Kidney (tissue), 13 donors: ENCODE measurements at regions not wholly inside any gene's neighbourhood (a gene's known extent, or its start where the extent isn't known, plus 50 kb on each side); places are given as distances from the start of the nearest gene placed in this dataset.

Experiments
- DNase-seq, 5 donors: peaks; one replicate each; pipeline ENCODE4 v3.0.0-alpha.2; 2013 to 2020
- FAIRE-seq: peaks from 2 replicates; lab custom pipeline; 2012; peaks lifted over from hg19 to GRCh38; lab: Jason Lieb, UNC
- H3K27ac ChIP-seq, 2 donors: one replicate each; pipeline ENCODE4 v1.7.0; 2013; ENCODE audit warnings: low read depth in 2 of 2, low read length in 2 of 2, inconsistent platforms in 1 of 2
- H3K27me3 ChIP-seq: one replicate; pipeline ENCODE4 v1.7.1; 2013; ENCODE audit warnings: low read length, inconsistent platforms; ENCODE audit not compliant: control insufficient read depth, insufficient read depth
- H3K36me3 ChIP-seq, 3 donors: one replicate each; pipeline versions ENCODE4 v1.7.0 to v1.7.1; 2013; ENCODE audit warnings: low read length in 3 of 3, control low read depth in 1 of 3, inconsistent platforms in 1 of 3; ENCODE audit not compliant: insufficient read depth in 3 of 3, control insufficient read depth in 2 of 3
- H3K4me1 ChIP-seq, 3 donors: one replicate each; pipeline versions ENCODE4 v1.7.0 to v1.7.1; 2013; ENCODE audit warnings: low read length in 3 of 3, inconsistent platforms in 1 of 3, low read depth in 1 of 3; ENCODE audit not compliant: control insufficient read depth in 2 of 3, insufficient read depth in 2 of 3
- H3K4me3 ChIP-seq, 3 donors: one replicate each; pipeline versions ENCODE4 v1.7.0 to v1.8.1; 2013; ENCODE audit warnings: low read length in 3 of 3, control low read depth in 1 of 3, inconsistent platforms in 1 of 3
- H3K9ac ChIP-seq, 3 donors: one replicate each; pipeline versions ENCODE4 v1.7.0 to v1.7.1; 2013; ENCODE audit warnings: low read length in 3 of 3, control low read depth in 1 of 3, inconsistent platforms in 1 of 3
- H3K9me3 ChIP-seq, 3 donors: one replicate each; pipeline versions ENCODE4 v1.7.0 to v1.7.1; 2013; ENCODE audit warnings: low read length in 3 of 3, control low read depth in 1 of 3, inconsistent platforms in 1 of 3; ENCODE audit not compliant: control insufficient read depth in 2 of 3, insufficient read depth in 1 of 3
- CTCF ChIP-seq: IDR thresholded peaks from 3 replicates; pipeline ENCODE4 v1.5.1; 2012; ENCODE audit warnings: mild to moderate bottlenecking, moderate library complexity, borderline replicate concordance; ENCODE audit not compliant: insufficient read depth; ENCODE audit errors: extremely low read depth
- intact Hi-C: fragments of 100-400 bp; cut with DNase I; formaldehyde crosslinking; loops from one replicate; pipeline ENCODE4 v1.11.1; 2022
- donor health status: control.
- donor health status: control.
- donor health status: control.
- donor health status: control.
- donor health status: control.
- donor health status: DM: yes; HTN: yes; CAD: no.
- donor health status: Normal renal cell carcinoma (clear cell type).

GRCh38 chr2:18651842-18652774, 62.7 kb upstream of the NT5C1B start:
- FAIRE-seq, result no peak
- no peaks in the 10 kb centered on the region for H3K36me3 ChIP-seq
- no peaks in the 10 kb centered on the region for H3K9me3 ChIP-seq
- no peak overlapping the region for H3K4me3 ChIP-seq
- no peaks in the 10 kb centered on the region for H3K27me3 ChIP-seq
- peaks cover 0 to 5% (median 0%) of the 10 kb centered on the region in 3 donors for H3K4me1 ChIP-seq
- no peak overlapping the region for H3K9ac ChIP-seq
- no peak overlapping the region for H3K27ac ChIP-seq
- no peak for TF ChIP-seq CTCF
- intact Hi-C loops, result no loop called here
- DNase-seq, result no peak

GRCh38 chr2:18650221-18650620, 60.9 kb upstream of the NT5C1B start:
- no peaks in the 10 kb centered on the region for H3K9me3 ChIP-seq
- no peaks in the 10 kb centered on the region for H3K27me3 ChIP-seq
- TF ChIP-seq CTCF, result no peak
- intact Hi-C loops, result no loop called here
- no peaks in the 10 kb centered on the region for H3K36me3 ChIP-seq
- no peak overlapping the region for H3K4me3 ChIP-seq
- H3K9ac ChIP-seq, result no peak overlapping the region
- FAIRE-seq (no peak), DNase-seq (peak in 2 of 5 donors; percentile 14 to 21)
- no peak overlapping the region for H3K27ac ChIP-seq
- peaks cover 0 to 5% (median 0%) of the 10 kb centered on the region in 3 donors for H3K4me1 ChIP-seq

- no peak for DNase-seq
- no peak for FAIRE-seq
These were observed 60.2 kb upstream of the NT5C1B start for GRCh38 chr2:18649502-18650135.

More at GRCh38 chr2:18649502-18650135, 60.2 kb upstream of the NT5C1B start:
- H3K9me3 ChIP-seq, result no peaks in the 10 kb centered on the region
- intact Hi-C loops, result no loop called here
- TF ChIP-seq CTCF, result no peak
- H3K27ac ChIP-seq, result no peak overlapping the region
- H3K9ac ChIP-seq, result no peak overlapping the region
- H3K4me1 ChIP-seq, result peaks cover 0 to 5% (median 0%) of the 10 kb centered on the region in 3 donors
- H3K27me3 ChIP-seq, result no peaks in the 10 kb centered on the region
- no peak overlapping the region for H3K4me3 ChIP-seq
- no peaks in the 10 kb centered on the region for H3K36me3 ChIP-seq
